GM23338 (cell line): ENCODE measurements at regions not wholly inside any gene's neighbourhood (a gene's known extent, or its start where the extent isn't known, plus 50 kb on each side); places are given as distances from the start of the nearest gene placed in this dataset.

Experiments used
- ATAC-seq: fragments of 200-7000 bp; cut with Tn5 transposase; 3 replicates; pipeline ENCODE4 v1.9.1; 2020
- DNase-seq: peaks from one replicate; pipeline ENCODE4 v3.0.0-alpha.2; 2015; ENCODE audit warnings: low spot score
- H2AFZ ChIP-seq: fragments of 200-600 bp; sonication (generic); 2 replicates; pipeline ENCODE4 v1.8.0; 2016; ENCODE audit warnings: antibody characterized with exemption, mild to moderate bottlenecking, moderate library complexity
- H3F3A ChIP-seq: fragments of 200-600 bp; sonication (generic); replicated peaks from 2 replicates; pipeline ENCODE4 v1.8.0; 2017; ENCODE audit warnings: antibody characterized with exemption, mixed run types, low read depth
- H3K27ac ChIP-seq: fragments of 200-600 bp; sonication (generic); 2 replicates; pipeline ENCODE4 v1.6.1; 2016; ENCODE audit warnings: low read depth
- H3K27me3 ChIP-seq: fragments of 200-600 bp; sonication (generic); 2 replicates; pipeline ENCODE4 v1.8.0; 2016; ENCODE audit warnings: mild to moderate bottlenecking, mixed run types, moderate library complexity; ENCODE audit not compliant: insufficient read depth
- H3K36me3 ChIP-seq: fragments of 200-600 bp; sonication (generic); 2 replicates; pipeline ENCODE4 v1.8.0; 2016; ENCODE audit warnings: mild to moderate bottlenecking; ENCODE audit not compliant: insufficient read depth
- H3K4me1 ChIP-seq: fragments of 200-600 bp; sonication (generic); 2 replicates; pipeline ENCODE4 v1.8.0; 2016; ENCODE audit warnings: mild to moderate bottlenecking, moderate library complexity; ENCODE audit not compliant: insufficient read depth
- H3K4me2 ChIP-seq: fragments of 200-600 bp; sonication (generic); 2 replicates; pipeline ENCODE4 v1.7.1; 2017; ENCODE audit warnings: mixed run types
- H3K4me3 ChIP-seq: fragments of 200-600 bp; sonication (generic); 2 replicates; pipeline ENCODE4 v1.6.1; 2016; ENCODE audit warnings: mixed run types
- H3K79me2 ChIP-seq: fragments of 200-600 bp; sonication (generic); replicated peaks from 2 replicates; pipeline ENCODE4 v1.8.0; 2017; ENCODE audit warnings: mild to moderate bottlenecking; ENCODE audit not compliant: insufficient read depth
- H3K9me2 ChIP-seq: fragments of 200-600 bp; sonication (generic); 2 replicates; pipeline ENCODE4 v1.8.0; 2017; ENCODE audit not compliant: insufficient read depth
- H4K20me1 ChIP-seq: fragments of 200-600 bp; sonication (generic); replicated peaks from 2 replicates; pipeline ENCODE4 v1.8.0; 2017; ENCODE audit warnings: mild to moderate bottlenecking; ENCODE audit not compliant: insufficient read depth
- H3K27ac Mint-ChIP-seq: 2 replicates; pipeline ENCODE4 v1.8.0; 2020; ENCODE audit warnings: inconsistent platforms, mild to moderate bottlenecking, moderate library complexity, mixed read lengths
- H3K27me3 Mint-ChIP-seq: 3 replicates; pipeline ENCODE4 v1.8.0; 2022; ENCODE audit warnings: low read depth, mild to moderate bottlenecking, moderate library complexity, mixed read lengths, inconsistent platforms; ENCODE audit not compliant: insufficient read depth, poor library complexity
- H3K36me3 Mint-ChIP-seq: 3 replicates; pipeline ENCODE4 v1.8.0; 2021; ENCODE audit warnings: low read depth, mild to moderate bottlenecking, inconsistent platforms, moderate library complexity, mixed read lengths
- H3K4me1 Mint-ChIP-seq: 3 replicates; pipeline ENCODE4 v1.8.0; 2020; ENCODE audit warnings: mild to moderate bottlenecking, inconsistent platforms, mixed read lengths
- H3K4me3 Mint-ChIP-seq: 3 replicates; pipeline ENCODE4 v1.8.0; 2021; ENCODE audit warnings: moderate library complexity, mild to moderate bottlenecking, inconsistent platforms, mixed read lengths
- H3K9me3 Mint-ChIP-seq: 3 replicates; pipeline ENCODE4 v1.8.0; 2020; ENCODE audit warnings: moderate library complexity, mild to moderate bottlenecking, inconsistent platforms, mixed read lengths
- CREB1 ChIP-seq: fragments of 250-450 bp; sonication (Bioruptor Pico); IDR thresholded peaks from 2 replicates; pipeline ENCODE4 v1.5.0; 2020; ENCODE audit warnings: low read depth, mild to moderate bottlenecking, moderate library complexity
- EZH2 ChIP-seq: fragments of 200-600 bp; sonication (generic); IDR thresholded peaks from one replicate; pipeline ENCODE4 v1.8.0; 2017; ENCODE audit warnings: antibody characterized with exemption, mild to moderate bottlenecking, low read depth; ENCODE audit not compliant: unreplicated experiment
- EZH2phosphoT487 ChIP-seq: fragments of 200-600 bp; sonication (generic); IDR thresholded peaks from one replicate; pipeline ENCODE4 v1.8.1; 2018; ENCODE audit warnings: antibody characterized with exemption; ENCODE audit not compliant: unreplicated experiment
- JUNB ChIP-seq: IDR thresholded peaks from one replicate; pipeline ENCODE4 v1.6.1; 2016; ENCODE audit warnings: antibody characterized with exemption; ENCODE audit not compliant: unreplicated experiment
- NANOG ChIP-seq: IDR thresholded peaks from 2 replicates; pipeline ENCODE4 v1.6.1; 2016; ENCODE audit warnings: antibody characterized with exemption, borderline replicate concordance
- POLR2AphosphoS5 ChIP-seq: IDR thresholded peaks from 2 replicates; pipeline ENCODE4 v1.6.1; 2016; ENCODE audit warnings: antibody characterized with exemption, low read depth
- STAT1 ChIP-seq: IDR thresholded peaks from one replicate; pipeline ENCODE4 v1.6.1; 2016; ENCODE audit warnings: antibody characterized with exemption; ENCODE audit not compliant: unreplicated experiment
- ZNF114 ChIP-seq: fragments of 250-450 bp; sonication (Bioruptor Pico); IDR thresholded peaks from 2 replicates; pipeline ENCODE4 v1.5.0; 2020; ENCODE audit warnings: mild to moderate bottlenecking, moderate library complexity
- ZNF331 ChIP-seq: fragments of 250-450 bp; sonication (Bioruptor Pico); IDR thresholded peaks from 2 replicates; pipeline ENCODE4 v1.5.0; 2020; ENCODE audit warnings: low read depth, mild to moderate bottlenecking, moderate library complexity
- TF ChIP-seq, protein P1 (sequence below): IDR thresholded peaks from one replicate; pipeline ENCODE4 v1.6.1; 2018; ENCODE audit warnings: antibody characterized with exemption; ENCODE audit not compliant: unreplicated experiment
- TF ChIP-seq, protein P2 (sequence below), 2 experiments: fragments of 200-600 bp in 1 of 2; sonication (generic) in 1 of 2; conservative IDR thresholded peaks; 2 replicates each; pipeline versions ENCODE4 v1.5.1 to v1.6.1; 2016 to 2017; ENCODE audit warnings: antibody characterized with exemption in 2 of 2, low read depth in 2 of 2, mild to moderate bottlenecking in 2 of 2, moderate library complexity in 1 of 2
- TF ChIP-seq, protein P3 (sequence below): fragments of 250-450 bp; sonication (Bioruptor Pico); IDR thresholded peaks from 2 replicates; pipeline ENCODE4 v1.5.0; 2020; ENCODE audit warnings: mild to moderate bottlenecking, moderate library complexity
- TF ChIP-seq, protein P4 (sequence below): IDR thresholded peaks from 2 replicates; pipeline ENCODE4 v1.6.1; 2016; ENCODE audit warnings: antibody characterized with exemption

DNA sequence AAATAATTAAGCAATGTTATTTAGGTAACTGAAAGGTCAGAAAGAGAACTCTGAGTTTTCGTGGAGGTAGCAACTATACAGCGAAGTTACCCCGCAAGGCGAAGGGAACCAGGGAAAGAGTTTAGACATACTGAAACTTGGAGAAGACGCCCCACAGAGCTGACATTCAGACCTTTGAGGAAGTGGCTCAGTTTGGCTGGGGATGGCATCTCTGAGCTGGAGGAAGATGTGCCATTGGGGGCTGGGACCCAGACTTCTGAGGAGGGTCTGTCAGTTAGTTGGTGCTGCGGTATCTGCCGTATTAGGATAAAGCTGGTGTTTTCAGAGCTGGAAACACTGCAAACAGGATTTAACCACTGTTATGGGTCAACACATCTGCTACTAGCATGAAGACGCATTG, 156.6 kb downstream of the ANKRD50 start:
- no peaks in the 10 kb centered on the region for H3K4me1 ChIP-seq
- H3K4me3 ChIP-seq: no peak overlapping the region
- H3K27me3 ChIP-seq: no peaks in the 10 kb centered on the region
- no peak overlapping the region for H3K4me2 ChIP-seq
- ATAC-seq: no peak
- no peaks in the 10 kb centered on the region for H3F3A ChIP-seq
- H3K27me3 Mint-ChIP-seq: peaks cover 1% of the 10 kb centered on the region
- TF ChIP-seq, protein P1, sequence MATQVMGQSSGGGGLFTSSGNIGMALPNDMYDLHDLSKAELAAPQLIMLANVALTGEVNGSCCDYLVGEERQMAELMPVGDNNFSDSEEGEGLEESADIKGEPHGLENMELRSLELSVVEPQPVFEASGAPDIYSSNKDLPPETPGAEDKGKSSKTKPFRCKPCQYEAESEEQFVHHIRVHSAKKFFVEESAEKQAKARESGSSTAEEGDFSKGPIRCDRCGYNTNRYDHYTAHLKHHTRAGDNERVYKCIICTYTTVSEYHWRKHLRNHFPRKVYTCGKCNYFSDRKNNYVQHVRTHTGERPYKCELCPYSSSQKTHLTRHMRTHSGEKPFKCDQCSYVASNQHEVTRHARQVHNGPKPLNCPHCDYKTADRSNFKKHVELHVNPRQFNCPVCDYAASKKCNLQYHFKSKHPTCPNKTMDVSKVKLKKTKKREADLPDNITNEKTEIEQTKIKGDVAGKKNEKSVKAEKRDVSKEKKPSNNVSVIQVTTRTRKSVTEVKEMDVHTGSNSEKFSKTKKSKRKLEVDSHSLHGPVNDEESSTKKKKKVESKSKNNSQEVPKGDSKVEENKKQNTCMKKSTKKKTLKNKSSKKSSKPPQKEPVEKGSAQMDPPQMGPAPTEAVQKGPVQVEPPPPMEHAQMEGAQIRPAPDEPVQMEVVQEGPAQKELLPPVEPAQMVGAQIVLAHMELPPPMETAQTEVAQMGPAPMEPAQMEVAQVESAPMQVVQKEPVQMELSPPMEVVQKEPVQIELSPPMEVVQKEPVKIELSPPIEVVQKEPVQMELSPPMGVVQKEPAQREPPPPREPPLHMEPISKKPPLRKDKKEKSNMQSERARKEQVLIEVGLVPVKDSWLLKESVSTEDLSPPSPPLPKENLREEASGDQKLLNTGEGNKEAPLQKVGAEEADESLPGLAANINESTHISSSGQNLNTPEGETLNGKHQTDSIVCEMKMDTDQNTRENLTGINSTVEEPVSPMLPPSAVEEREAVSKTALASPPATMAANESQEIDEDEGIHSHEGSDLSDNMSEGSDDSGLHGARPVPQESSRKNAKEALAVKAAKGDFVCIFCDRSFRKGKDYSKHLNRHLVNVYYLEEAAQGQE: no peak
- TF ChIP-seq, protein P2, sequence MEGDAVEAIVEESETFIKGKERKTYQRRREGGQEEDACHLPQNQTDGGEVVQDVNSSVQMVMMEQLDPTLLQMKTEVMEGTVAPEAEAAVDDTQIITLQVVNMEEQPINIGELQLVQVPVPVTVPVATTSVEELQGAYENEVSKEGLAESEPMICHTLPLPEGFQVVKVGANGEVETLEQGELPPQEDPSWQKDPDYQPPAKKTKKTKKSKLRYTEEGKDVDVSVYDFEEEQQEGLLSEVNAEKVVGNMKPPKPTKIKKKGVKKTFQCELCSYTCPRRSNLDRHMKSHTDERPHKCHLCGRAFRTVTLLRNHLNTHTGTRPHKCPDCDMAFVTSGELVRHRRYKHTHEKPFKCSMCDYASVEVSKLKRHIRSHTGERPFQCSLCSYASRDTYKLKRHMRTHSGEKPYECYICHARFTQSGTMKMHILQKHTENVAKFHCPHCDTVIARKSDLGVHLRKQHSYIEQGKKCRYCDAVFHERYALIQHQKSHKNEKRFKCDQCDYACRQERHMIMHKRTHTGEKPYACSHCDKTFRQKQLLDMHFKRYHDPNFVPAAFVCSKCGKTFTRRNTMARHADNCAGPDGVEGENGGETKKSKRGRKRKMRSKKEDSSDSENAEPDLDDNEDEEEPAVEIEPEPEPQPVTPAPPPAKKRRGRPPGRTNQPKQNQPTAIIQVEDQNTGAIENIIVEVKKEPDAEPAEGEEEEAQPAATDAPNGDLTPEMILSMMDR (conservative IDR thresholded peaks at IDR 0.05; ENCODE audit: low read depth in 2 of 2): no peak
- TF ChIP-seq, protein P3, sequence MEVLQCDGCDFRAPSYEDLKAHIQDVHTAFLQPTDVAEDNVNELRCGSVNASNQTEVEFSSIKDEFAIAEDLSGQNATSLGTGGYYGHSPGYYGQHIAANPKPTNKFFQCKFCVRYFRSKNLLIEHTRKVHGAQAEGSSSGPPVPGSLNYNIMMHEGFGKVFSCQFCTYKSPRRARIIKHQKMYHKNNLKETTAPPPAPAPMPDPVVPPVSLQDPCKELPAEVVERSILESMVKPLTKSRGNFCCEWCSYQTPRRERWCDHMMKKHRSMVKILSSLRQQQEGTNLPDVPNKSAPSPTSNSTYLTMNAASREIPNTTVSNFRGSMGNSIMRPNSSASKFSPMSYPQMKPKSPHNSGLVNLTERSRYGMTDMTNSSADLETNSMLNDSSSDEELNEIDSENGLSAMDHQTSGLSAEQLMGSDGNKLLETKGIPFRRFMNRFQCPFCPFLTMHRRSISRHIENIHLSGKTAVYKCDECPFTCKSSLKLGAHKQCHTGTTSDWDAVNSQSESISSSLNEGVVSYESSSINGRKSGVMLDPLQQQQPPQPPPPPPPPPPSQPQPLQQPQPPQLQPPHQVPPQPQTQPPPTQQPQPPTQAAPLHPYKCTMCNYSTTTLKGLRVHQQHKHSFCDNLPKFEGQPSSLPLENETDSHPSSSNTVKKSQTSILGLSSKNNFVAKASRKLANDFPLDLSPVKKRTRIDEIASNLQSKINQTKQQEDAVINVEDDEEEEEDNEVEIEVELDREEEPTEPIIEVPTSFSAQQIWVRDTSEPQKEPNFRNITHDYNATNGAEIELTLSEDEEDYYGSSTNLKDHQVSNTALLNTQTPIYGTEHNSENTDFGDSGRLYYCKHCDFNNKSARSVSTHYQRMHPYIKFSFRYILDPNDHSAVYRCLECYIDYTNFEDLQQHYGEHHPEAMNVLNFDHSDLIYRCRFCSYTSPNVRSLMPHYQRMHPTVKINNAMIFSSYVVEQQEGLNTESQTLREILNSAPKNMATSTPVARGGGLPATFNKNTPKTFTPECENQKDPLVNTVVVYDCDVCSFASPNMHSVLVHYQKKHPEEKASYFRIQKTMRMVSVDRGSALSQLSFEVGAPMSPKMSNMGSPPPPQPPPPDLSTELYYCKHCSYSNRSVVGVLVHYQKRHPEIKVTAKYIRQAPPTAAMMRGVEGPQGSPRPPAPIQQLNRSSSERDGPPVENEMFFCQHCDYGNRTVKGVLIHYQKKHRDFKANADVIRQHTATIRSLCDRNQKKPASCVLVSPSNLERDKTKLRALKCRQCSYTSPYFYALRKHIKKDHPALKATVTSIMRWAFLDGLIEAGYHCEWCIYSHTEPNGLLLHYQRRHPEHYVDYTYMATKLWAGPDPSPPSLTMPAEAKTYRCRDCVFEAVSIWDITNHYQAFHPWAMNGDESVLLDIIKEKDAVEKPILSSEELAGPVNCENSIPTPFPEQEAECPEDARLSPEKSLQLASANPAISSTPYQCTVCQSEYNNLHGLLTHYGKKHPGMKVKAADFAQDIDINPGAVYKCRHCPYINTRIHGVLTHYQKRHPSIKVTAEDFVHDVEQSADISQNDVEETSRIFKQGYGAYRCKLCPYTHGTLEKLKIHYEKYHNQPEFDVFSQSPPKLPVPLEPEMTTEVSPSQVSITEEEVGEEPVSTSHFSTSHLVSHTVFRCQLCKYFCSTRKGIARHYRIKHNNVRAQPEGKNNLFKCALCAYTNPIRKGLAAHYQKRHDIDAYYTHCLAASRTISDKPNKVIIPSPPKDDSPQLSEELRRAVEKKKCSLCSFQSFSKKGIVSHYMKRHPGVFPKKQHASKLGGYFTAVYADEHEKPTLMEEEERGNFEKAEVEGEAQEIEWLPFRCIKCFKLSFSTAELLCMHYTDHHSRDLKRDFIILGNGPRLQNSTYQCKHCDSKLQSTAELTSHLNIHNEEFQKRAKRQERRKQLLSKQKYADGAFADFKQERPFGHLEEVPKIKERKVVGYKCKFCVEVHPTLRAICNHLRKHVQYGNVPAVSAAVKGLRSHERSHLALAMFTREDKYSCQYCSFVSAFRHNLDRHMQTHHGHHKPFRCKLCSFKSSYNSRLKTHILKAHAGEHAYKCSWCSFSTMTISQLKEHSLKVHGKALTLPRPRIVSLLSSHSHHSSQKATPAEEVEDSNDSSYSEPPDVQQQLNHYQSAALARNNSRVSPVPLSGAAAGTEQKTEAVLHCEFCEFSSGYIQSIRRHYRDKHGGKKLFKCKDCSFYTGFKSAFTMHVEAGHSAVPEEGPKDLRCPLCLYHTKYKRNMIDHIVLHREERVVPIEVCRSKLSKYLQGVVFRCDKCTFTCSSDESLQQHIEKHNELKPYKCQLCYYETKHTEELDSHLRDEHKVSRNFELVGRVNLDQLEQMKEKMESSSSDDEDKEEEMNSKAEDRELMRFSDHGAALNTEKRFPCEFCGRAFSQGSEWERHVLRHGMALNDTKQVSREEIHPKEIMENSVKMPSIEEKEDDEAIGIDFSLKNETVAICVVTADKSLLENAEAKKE (CRISPR knock-in tag): no peak
- TF ChIP-seq ZNF331 (CRISPR knock-in tag): no peak
- no peak for TF ChIP-seq ZNF114 (CRISPR knock-in tag)
- no peak for TF ChIP-seq NANOG
- no peak for TF ChIP-seq EZH2phosphoT487
- TF ChIP-seq POLR2AphosphoS5: no peak
- no peak for TF ChIP-seq STAT1
- no peak for TF ChIP-seq CREB1
- TF ChIP-seq EZH2: no peak
- TF ChIP-seq JUNB: no peak
- TF ChIP-seq, protein P4, sequence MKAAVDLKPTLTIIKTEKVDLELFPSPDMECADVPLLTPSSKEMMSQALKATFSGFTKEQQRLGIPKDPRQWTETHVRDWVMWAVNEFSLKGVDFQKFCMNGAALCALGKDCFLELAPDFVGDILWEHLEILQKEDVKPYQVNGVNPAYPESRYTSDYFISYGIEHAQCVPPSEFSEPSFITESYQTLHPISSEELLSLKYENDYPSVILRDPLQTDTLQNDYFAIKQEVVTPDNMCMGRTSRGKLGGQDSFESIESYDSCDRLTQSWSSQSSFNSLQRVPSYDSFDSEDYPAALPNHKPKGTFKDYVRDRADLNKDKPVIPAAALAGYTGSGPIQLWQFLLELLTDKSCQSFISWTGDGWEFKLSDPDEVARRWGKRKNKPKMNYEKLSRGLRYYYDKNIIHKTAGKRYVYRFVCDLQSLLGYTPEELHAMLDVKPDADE: no peak
- no peaks in the 10 kb centered on the region for H4K20me1 ChIP-seq
- H3K4me1 Mint-ChIP-seq: no peaks in the 10 kb centered on the region; the same call in 1 of the 3 replicates
- no peaks in the 10 kb centered on the region for H3K36me3 ChIP-seq
- peak overlapping the region; percentile 83; the same call in 1 of the 2 replicates for H2AFZ ChIP-seq
- H3K27ac Mint-ChIP-seq: no peak overlapping the region
- no peak overlapping the region for H3K4me3 Mint-ChIP-seq
- no peak for DNase-seq
- H3K36me3 Mint-ChIP-seq: no peaks in the 10 kb centered on the region
- H3K9me3 Mint-ChIP-seq: peaks cover 11% of the 10 kb centered on the region; the same call in 2 of the 3 replicates
- 0 out of 2 replicates have a peak, but pooled peaks cover 4% of the 10 kb centered on the region for H3K9me2 ChIP-seq
- no peak overlapping the region for H3K27ac ChIP-seq
- no peaks in the 10 kb centered on the region for H3K79me2 ChIP-seq
